Loucy (cell line): ENCODE measurements at regions not wholly inside any gene's neighbourhood (a gene's known extent, or its start where the extent isn't known, plus 50 kb on each side); places are given as distances from the start of the nearest gene placed in this dataset.

Experiments
- H2AFZ ChIP-seq: fragments of 200-600 bp; sonication (generic); 2 replicates; pipeline ENCODE4 v1.6.0; 2016; ENCODE audit warnings: antibody characterized with exemption, mild to moderate bottlenecking, low read length, moderate library complexity
- H3F3A ChIP-seq: fragments of 200-600 bp; 2 replicates; pipeline ENCODE4 v1.6.0; 2016; ENCODE audit warnings: antibody characterized with exemption, low read depth, mild to moderate bottlenecking
- H3K27me3 ChIP-seq: fragments of 200-600 bp; sonication (generic); 2 replicates; pipeline ENCODE4 v1.6.1; 2014; ENCODE audit warnings: low read length, mild to moderate bottlenecking; ENCODE audit not compliant: insufficient read depth, poor library complexity, severe bottlenecking
- H3K36me3 ChIP-seq: fragments of 200-600 bp; sonication (generic); 2 replicates; pipeline ENCODE4 v1.6.1; 2016; ENCODE audit warnings: low read length; ENCODE audit not compliant: insufficient read depth
- H3K4me1 ChIP-seq: fragments of 200-600 bp; sonication (generic); 2 replicates; pipeline ENCODE4 v1.5.1; 2014; ENCODE audit warnings: low read length, mild to moderate bottlenecking; ENCODE audit not compliant: insufficient read depth, poor library complexity, severe bottlenecking
- H3K4me2 ChIP-seq: fragments of 200-600 bp; sonication (generic); 2 replicates; pipeline ENCODE4 v1.6.0; 2014; ENCODE audit warnings: antibody characterized with exemption, low read length, low read depth, mild to moderate bottlenecking; ENCODE audit not compliant: poor library complexity, severe bottlenecking
- H3K4me3 ChIP-seq: fragments of 200-600 bp; sonication (generic); 2 replicates; pipeline ENCODE4 v1.5.1; 2014; ENCODE audit warnings: low read length, mild to moderate bottlenecking, mixed read lengths; ENCODE audit not compliant: poor library complexity, severe bottlenecking
- H3K79me2 ChIP-seq: fragments of 200-600 bp; sonication (generic); 2 replicates; pipeline ENCODE4 v1.6.1; 2014; ENCODE audit warnings: low read length; ENCODE audit not compliant: insufficient read depth
- H3K9ac ChIP-seq: fragments of 200-600 bp; sonication (generic); 2 replicates; pipeline ENCODE4 v1.6.0; 2014; ENCODE audit warnings: mild to moderate bottlenecking, low read depth, low read length, moderate library complexity; ENCODE audit not compliant: poor library complexity, severe bottlenecking
- H3K9me2 ChIP-seq: fragments of 200-600 bp; sonication (generic); replicated peaks from 2 replicates; pipeline ENCODE4 v1.6.1; 2016; ENCODE audit warnings: low read depth, low read length, mixed read lengths
- H3K9me3 ChIP-seq: fragments of 200-600 bp; sonication (generic); 2 replicates; pipeline ENCODE4 v1.6.1; 2014; ENCODE audit warnings: mild to moderate bottlenecking, antibody characterized with exemption, low read length, low read depth; ENCODE audit not compliant: insufficient read depth
- H4K20me1 ChIP-seq: fragments of 200-600 bp; sonication (generic); 2 replicates; pipeline ENCODE4 v1.6.0; 2014; ENCODE audit warnings: antibody characterized with exemption, low read length, mild to moderate bottlenecking; ENCODE audit not compliant: insufficient read depth, poor library complexity, severe bottlenecking
- CTCF ChIP-seq: fragments of 200-600 bp; sonication (generic); conservative IDR thresholded peaks from 2 replicates; pipeline ENCODE4 v1.5.1; 2014; ENCODE audit warnings: mild to moderate bottlenecking, antibody characterized with exemption, low read length
- EZH2phosphoT487 ChIP-seq: fragments of 200-600 bp; IDR thresholded peaks from 2 replicates; pipeline ENCODE4 v1.6.1; 2018; ENCODE audit warnings: antibody characterized with exemption, mild to moderate bottlenecking, moderate library complexity, borderline replicate concordance

GRCh38 chr6:105453968-105454367 lies 51.1 kb upstream of the PREP start:
- Histone ChIP-seq H3K9me2 (no peaks in the 10 kb centered on the region), H3K4me2 (peak overlapping the region; percentile 55), H3K9ac (no peak overlapping the region), H3K36me3 (no peaks in the 10 kb centered on the region), H3F3A (no peaks in the 10 kb centered on the region), H3K9me3 (no peaks in the 10 kb centered on the region), H3K4me3 (no peak overlapping the region), H2AFZ (peak overlapping the region; percentile 57), H4K20me1 (no peaks in the 10 kb centered on the region), H3K79me2 (no peaks in the 10 kb centered on the region), H3K27me3 (no peaks in the 10 kb centered on the region), H3K4me1 (peaks cover 13% of the 10 kb centered on the region)
- no peak for TF ChIP-seq CTCF
- TF ChIP-seq EZH2phosphoT487 = no peak

- no peak overlapping the region for H3K9ac ChIP-seq
- H3K4me2 ChIP-seq = peak overlapping the region; percentile 55
- no peak for TF ChIP-seq EZH2phosphoT487
- TF ChIP-seq CTCF = no peak
Observed at GRCh38 chr6:105452924-105453756, 50.3 kb upstream of the PREP start.

More at GRCh38 chr6:105452924-105453756, 50.3 kb upstream of the PREP start:
- Histone ChIP-seq H3K4me1 (peaks cover 13% of the 10 kb centered on the region), H3F3A (no peaks in the 10 kb centered on the region), H3K36me3 (no peaks in the 10 kb centered on the region), H3K79me2 (no peaks in the 10 kb centered on the region), H3K4me3 (peak overlapping the region; percentile 41), H3K9me2 (no peaks in the 10 kb centered on the region), H3K9me3 (no peaks in the 10 kb centered on the region), H2AFZ (peak overlapping the region; percentile 57), H4K20me1 (no peaks in the 10 kb centered on the region), H3K27me3 (no peaks in the 10 kb centered on the region)
